NCI-H345 treated with DMSO at 0.1 percent for 48 hours (cell line): ENCODE measurements at regions not wholly inside any gene's neighbourhood (a gene's known extent, or its start where the extent isn't known, plus 50 kb on each side); places are given as distances from the start of the nearest gene placed in this dataset.
"Not testable (repeated sequence)": the region's sequence is repeated elsewhere in the genome, so short reads cannot be mapped to it uniquely, and the experiment has no call there.

Source experiments
- DNase-seq: peaks from one replicate; lab custom pipeline; 2025; ENCODE audit not compliant: unreplicated experiment; lab: John Stamatoyannopoulos, UW

GRCh38 chr2:21763501-21763900 lies 639.7 kb downstream of the TDRD15 start:
- DNase-seq, result no peak

GRCh38 chr2:21770787-21771186 lies 647.0 kb downstream of the TDRD15 start:
- DNase-seq, result no peak

DNA sequence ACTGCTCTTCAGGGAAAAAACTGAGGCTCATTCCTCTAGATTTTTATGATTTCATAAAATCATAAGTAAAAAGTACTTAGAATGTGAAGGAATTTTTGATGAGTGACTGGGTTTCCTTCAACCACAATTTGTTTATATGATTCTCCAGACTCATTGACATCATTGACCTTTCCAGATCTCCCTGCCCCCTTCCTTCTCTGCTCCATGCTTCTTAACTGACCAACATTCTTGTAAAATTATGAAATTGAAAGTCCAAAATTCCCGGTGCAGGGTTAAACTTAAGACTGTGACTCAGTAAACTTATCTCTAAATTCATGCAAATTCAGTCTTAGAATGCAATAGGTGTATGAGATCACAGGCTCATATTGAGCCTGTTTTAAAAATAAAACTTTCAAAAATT lies 648.9 kb downstream of the TDRD15 start:
- DNase-seq, result no peak

GRCh38 chr2:21773168-21773567 lies 649.4 kb downstream of the TDRD15 start:
- DNase-seq, result no peak

DNA sequence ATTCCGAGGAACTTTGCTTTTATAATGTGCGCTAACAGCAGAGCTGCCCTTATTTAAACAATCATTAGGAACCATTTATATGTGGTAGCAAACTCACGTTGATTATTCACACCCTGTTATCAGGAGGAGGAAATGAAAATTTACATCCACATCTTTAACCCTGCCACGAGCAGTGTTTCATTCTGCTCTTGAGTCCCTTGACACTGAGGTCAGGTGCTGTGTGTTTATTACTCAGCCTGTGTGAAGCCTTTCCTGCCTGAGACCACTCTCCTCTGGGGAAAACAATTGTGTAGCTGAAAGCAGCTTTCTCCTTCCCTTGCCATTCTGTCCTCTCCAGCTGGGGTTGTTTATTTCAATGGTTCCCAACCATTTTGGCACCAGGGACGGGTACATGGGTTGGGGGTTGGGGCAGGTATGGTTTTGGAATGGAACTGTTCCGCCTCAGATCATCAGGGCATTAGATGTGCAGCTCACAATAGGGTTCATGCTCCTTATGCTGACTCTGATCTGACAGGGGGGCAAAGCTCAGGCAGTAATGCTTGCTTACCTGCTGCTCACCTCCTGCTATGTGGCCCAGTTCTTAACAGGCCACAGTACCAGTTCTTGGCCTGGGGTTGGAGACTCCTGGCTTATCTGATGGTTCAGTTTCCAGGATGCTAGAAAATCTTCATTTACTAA lies 651.1 kb downstream of the TDRD15 start:
- DNase-seq, result no peak

GRCh38 chr2:21779786-21780185 lies 656.0 kb downstream of the TDRD15 start:
- no peak for DNase-seq

DNA sequence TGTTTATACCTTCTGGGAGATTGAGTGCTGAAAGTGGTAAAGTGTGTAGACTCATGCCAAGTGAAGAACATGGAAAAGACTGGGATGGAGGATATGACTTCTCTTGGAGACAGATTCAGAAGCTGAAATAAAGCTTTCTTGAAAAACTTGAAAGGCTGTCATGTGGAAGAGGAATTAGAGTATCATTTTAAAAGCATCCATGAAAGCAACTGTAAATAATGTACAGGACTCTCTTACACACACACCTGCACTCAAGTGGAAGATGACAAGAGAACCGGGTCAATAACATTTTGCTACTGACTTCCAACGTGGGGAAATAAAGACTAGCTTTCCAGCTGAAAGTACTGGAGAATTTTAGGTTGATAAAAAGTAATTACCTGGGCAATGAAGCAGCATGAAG lies 658.2 kb downstream of the TDRD15 start:
- no peak for DNase-seq

DNA sequence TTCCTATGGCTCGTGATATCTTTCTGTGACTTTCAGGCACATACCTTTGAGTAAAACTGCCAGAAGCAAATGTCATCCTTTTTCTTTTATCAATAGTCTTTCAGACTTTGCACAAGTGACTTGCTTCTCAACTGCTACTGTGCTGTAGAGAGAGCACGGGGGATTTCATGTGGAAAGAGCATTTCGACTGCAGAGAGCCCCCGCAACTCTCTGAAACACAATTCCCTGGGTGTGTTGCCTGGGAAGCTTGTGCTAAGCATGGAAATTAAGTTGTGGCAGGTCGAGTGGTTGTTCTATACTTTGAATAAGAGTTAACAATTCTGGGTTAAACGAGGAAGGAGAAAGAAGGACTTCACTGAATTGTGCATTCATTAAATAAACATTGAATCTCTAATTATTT lies 659.1 kb downstream of the TDRD15 start:
- DNase-seq, result no peak

DNA sequence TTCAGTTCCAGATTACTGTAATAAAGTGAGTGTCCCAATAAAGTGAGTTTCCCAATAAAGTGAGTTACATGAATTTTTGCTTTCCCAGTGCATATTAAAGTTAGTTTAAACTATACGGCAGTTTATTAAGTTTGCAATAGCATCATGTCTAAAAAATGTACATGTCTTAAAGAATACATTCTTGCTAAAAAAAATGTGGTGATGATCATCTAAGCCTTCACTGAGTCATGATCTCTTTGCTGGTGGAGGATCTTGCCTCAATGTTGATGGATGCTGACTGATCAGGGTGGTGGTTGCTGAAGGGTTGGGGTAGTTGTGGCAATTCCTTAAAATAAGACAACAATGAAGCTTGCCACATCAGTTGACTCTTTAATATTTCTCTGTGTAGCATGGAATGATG lies 664.2 kb downstream of the TDRD15 start:
- no peak for DNase-seq

DNA sequence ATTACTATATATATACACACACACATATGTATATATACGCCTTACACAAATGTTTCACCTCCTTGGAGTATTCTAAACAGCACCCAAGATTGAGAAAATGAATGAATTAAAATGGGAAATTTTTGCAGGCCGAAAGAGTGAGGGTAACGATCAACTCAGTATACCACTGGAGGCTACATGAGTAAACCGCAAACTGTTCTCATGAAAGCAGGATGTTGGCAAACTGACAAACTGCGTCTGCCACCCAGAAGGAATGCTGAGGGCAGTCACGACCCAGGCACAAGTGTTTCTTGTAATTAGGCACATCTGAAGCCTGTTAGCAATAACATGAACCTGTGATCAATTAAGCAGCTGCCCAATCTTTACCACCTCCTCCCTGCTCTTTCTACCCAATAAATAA lies 666.5 kb downstream of the TDRD15 start:
- not testable (repeated sequence) for DNase-seq

DNA sequence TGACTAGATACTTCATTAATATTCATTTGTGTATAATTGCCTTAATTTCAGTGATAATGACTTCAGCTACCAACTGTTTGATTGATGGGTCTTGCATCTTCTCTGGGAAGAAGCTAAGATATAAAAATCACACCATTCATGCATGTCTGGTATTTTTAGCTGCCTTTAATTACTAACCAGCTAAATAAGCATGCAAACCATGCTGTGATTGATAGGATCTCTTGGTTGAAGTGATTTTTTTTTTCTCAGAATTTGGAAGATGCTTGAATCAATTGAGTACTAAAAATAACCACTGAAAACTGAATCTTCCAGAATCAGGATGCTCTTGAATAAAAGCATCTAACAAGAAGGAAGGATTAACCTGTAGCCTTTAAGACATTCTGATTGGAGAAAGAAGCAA lies 668.8 kb downstream of the TDRD15 start:
- no peak for DNase-seq

DNA sequence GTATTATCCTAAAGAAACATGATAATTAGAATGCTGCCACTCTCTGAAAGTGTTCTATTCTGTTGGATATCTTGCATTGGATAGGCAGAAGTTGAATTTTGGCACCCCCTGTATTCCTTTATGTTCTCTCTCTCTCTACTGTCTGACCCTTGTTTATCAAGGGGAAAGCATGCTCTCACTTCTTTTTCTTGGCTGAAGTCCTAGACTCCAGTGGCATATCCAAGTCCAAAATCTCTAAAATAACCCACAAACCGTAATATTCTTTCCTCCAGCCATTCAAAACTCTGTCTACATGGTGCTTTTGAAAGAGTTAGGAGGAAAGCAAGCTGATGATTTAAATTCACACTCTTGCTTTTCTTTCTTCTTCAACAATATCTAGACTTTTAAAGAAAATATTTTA lies 669.7 kb downstream of the TDRD15 start:
- DNase-seq, result no peak

- DNase-seq, result no peak
These were observed 670.8 kb downstream of the TDRD15 start for GRCh38 chr2:21794611-21795010.

- DNase-seq, result no peak
These were observed 676.6 kb downstream of the TDRD15 start for GRCh38 chr2:21800356-21800755.

- DNase-seq, result no peak
These were observed 679.8 kb downstream of the TDRD15 start for GRCh38 chr2:21803550-21803949.

DNA sequence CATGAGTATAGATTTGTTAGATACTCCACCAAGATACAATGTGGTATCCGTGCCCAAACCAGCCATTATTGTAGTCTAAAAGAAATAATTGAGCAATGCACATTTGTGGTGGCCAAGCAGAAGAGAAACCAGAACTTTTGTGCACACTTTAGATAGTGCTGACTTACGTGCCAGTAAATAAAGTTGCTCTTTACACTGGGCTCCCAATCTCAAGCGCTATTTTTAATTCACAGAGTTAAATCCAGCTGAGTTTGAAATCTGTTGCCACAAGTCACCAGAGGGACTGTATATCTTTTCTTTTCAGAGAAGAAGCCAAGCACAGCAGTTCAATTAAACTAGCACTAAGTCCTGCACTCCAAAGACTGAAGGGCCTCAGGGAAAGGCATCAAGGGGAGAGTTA lies 680.4 kb downstream of the TDRD15 start:
- DNase-seq, result no peak

- no peak for DNase-seq
These were observed 687.8 kb downstream of the TDRD15 start for GRCh38 chr2:21811541-21811940.

DNA sequence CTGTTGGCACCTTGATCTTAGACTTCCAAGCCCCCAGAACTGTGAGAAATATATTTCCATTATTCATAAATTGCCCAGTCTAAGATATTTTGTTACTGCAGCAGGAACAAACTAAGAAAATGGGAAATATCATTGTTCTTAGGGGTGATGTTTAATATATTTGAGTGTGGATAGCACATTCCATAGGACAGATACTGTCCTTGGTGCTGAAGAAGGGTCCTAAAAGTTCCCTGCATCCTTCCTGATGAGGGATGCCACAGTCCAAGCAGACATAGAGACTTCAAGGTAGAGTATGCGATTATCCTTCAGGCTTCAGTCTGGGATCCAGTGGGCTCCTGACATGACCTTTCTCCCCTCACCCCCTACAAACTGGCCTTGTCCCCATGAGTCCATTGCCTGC lies 689.0 kb downstream of the TDRD15 start:
- no peak for DNase-seq

GRCh38 chr2:21814588-21815149 lies 690.9 kb downstream of the TDRD15 start:
- no peak for DNase-seq

DNA sequence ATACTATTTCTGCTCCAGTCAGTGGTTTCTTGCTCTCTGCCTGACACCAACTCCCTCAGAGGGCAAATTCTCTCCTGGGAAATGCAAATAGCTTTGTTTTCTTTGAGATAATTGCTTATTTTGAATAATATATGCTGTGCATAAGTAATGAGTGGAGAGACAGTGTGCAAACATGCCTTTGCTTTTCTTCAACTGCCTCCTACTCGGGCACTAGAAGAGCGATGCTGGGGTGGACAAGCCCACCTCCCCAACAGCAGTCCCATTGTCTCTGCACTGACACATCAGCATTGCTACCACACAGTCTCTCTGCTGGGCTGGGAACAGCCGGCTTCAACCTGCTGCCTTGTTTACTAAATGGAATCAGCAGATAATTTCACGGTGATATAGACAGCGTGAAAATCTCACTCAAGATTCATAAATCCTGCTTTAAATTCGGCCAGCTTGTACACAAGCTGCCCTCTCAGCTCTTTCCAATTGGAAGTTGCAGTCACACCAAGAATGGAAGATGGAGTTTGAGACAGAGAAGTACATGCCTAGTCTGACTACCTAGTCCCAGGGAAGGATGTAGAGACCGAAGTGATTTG lies 694.5 kb downstream of the TDRD15 start:
- DNase-seq, result no peak

- DNase-seq, result no peak
These were observed 695.7 kb downstream of the TDRD15 start for GRCh38 chr2:21819454-21819853.

DNA sequence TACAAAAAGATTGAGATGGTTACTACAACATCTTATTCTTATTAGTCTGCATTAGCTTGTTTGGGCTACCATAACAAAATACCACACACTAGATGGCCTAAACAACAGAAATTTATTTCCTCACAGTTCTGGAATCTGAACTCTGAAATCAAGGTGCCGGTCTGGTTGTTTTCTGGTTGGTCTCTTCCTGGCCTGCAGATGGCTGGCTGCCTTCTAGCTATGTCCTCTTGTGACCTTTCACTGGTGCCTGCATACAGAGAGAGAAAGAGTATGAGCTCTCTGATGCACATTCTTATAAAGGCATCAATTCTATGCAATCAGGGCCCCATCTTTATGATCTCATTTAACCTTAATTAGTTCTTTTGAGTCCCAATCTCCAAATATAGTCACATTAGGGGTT lies 696.5 kb downstream of the TDRD15 start:
- DNase-seq, result no peak
